RPMI7951 (cell line): ENCODE measurements at regions not wholly inside any gene's neighbourhood (a gene's known extent, or its start where the extent isn't known, plus 50 kb on each side); places are given as distances from the start of the nearest gene placed in this dataset.

ENCODE experiments used
- DNase-seq: peaks from one replicate; pipeline ENCODE4 v3.0.0-alpha.2; 2012; ENCODE audit warnings: low read depth

GRCh38 chr4:122034619-122035018 lies 82.8 kb upstream of the TRPC3 start:
- no peak for DNase-seq

GRCh38 chr4:122027203-122027602 lies 75.3 kb upstream of the TRPC3 start:
- DNase-seq, result no peak

GRCh38 chr4:122017296-122017695 lies 65.4 kb upstream of the TRPC3 start:
- no peak for DNase-seq

GRCh38 chr4:122015203-122015602 lies 63.3 kb upstream of the TRPC3 start:
- DNase-seq, result no peak

- no peak for DNase-seq
These were observed 60.9 kb upstream of the TRPC3 start for GRCh38 chr4:122012735-122013134.

- DNase-seq, result no peak
These were observed 58.8 kb upstream of the TRPC3 start for GRCh38 chr4:122010610-122011009.

GRCh38 chr4:122009524-122009923 lies 57.7 kb upstream of the TRPC3 start:
- no peak for DNase-seq

- DNase-seq, result no peak
These were observed 55.2 kb upstream of the TRPC3 start for GRCh38 chr4:122007016-122007415.

- DNase-seq, result peak; percentile 10
These were observed 53.4 kb upstream of the TRPC3 start for GRCh38 chr4:122005064-122005755.

- peak; percentile 63 for DNase-seq
These were observed 51.5 kb upstream of the TRPC3 start for GRCh38 chr4:122003335-122003734.
